Activated naive CD4-positive, alpha-beta T cell treated with anti-CD3 and anti-CD28 coated beads, Interleukin-2, amount 50 U/mL, for 16 hours (primary cell): ENCODE measurements at regions not wholly inside any gene's neighbourhood (a gene's known extent, or its start where the extent isn't known, plus 50 kb on each side); places are given as distances from the start of the nearest gene placed in this dataset.
"Not testable (repeated sequence)": the region's sequence is repeated elsewhere in the genome, so short reads cannot be mapped to it uniquely, and the experiment has no call there.

Source experiments
- DNase-seq: peaks from one replicate; pipeline ENCODE4 v3.0.0-alpha.2; 2020

GRCh38 chr5:27784317-27784716, 745.9 kb upstream of the CDH9 start:
- DNase-seq = no peak

- no peak for DNase-seq
These were observed 739.7 kb upstream of the CDH9 start for GRCh38 chr5:27778121-27778520.

- no peak for DNase-seq
These were observed 735.2 kb upstream of the CDH9 start for GRCh38 chr5:27773636-27774035.

GRCh38 chr5:27773166-27773565, 734.8 kb upstream of the CDH9 start:
- DNase-seq = no peak

- DNase-seq = no peak
These were observed 731.5 kb upstream of the CDH9 start for GRCh38 chr5:27769748-27770402.

- no peak for DNase-seq
These were observed 710.5 kb upstream of the CDH9 start for GRCh38 chr5:27748847-27749246.

GRCh38 chr5:27743383-27743979, 705.1 kb upstream of the CDH9 start:
- DNase-seq = not testable (repeated sequence)

GRCh38 chr5:27742805-27743204, 704.4 kb upstream of the CDH9 start:
- no peak for DNase-seq

- DNase-seq = no peak
These were observed 696.5 kb upstream of the CDH9 start for GRCh38 chr5:27734838-27735237.

GRCh38 chr5:27733237-27733636, 694.9 kb upstream of the CDH9 start:
- DNase-seq = no peak

- no peak for DNase-seq
These were observed 688.9 kb upstream of the CDH9 start for GRCh38 chr5:27727254-27727653.

GRCh38 chr5:27722337-27722736, 684.0 kb upstream of the CDH9 start:
- no peak for DNase-seq

- no peak for DNase-seq
These were observed 670.1 kb upstream of the CDH9 start for GRCh38 chr5:27708534-27708933.

GRCh38 chr5:27706832-27707231, 668.4 kb upstream of the CDH9 start:
- DNase-seq = no peak

- no peak for DNase-seq
These were observed 667.3 kb upstream of the CDH9 start for GRCh38 chr5:27705661-27706060.

- DNase-seq = no peak
These were observed 663.8 kb upstream of the CDH9 start for GRCh38 chr5:27701931-27702903.

- no peak for DNase-seq
These were observed 662.1 kb upstream of the CDH9 start for GRCh38 chr5:27700526-27700925.

GRCh38 chr5:27682600-27682999, 644.2 kb upstream of the CDH9 start:
- no peak for DNase-seq

- DNase-seq = no peak
These were observed 614.1 kb upstream of the CDH9 start for GRCh38 chr5:27652505-27652904.

- no peak for DNase-seq
These were observed 600.7 kb upstream of the CDH9 start for GRCh38 chr5:27639005-27639612.

GRCh38 chr5:27619982-27620381, 581.6 kb upstream of the CDH9 start:
- DNase-seq = no peak

- DNase-seq = no peak
These were observed 573.8 kb upstream of the CDH9 start for GRCh38 chr5:27612161-27612560.

- DNase-seq = no peak
These were observed 570.6 kb upstream of the CDH9 start for GRCh38 chr5:27608992-27609391.
